ENCODE measurements at regions not wholly inside any gene's neighbourhood (a gene's known extent, or its start where the extent isn't known, plus 50 kb on each side); places are given as distances from the start of the nearest gene placed in this dataset.

DNA sequence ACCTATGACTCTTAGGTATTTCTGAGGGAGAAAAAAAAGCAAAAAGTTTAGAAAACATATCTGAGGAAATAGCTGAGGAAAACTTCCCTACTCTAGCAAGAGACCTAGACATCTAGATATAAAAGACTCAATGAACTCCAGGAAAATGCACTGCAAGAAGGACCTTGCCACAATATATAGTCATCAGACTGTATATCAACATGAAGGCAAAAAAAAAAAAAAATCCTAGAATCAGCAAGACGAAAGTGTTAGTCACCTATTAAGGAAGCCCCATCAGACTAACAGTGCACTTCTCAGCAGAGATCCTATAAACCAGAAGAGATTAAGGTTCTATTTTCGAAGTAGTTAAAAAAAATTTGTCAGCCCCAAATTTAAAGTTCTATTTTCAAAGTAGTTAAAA, 166.2 kb downstream of the TMEM38B start:
- Histone ChIP-seq H3K9me2 (ENCODE audit: insufficient read depth, low read length) (no peaks in the 10 kb centered on the region), H3K9me3 (ENCODE audit: low read length) (no peaks in the 10 kb centered on the region), H2AFZ (ENCODE audit: low read depth, low read length) (no peak overlapping the region), H3K4me2 (ENCODE audit: low read length) (no peak overlapping the region), H3F3A (ENCODE audit: insufficient read depth, low read length, poor library complexity, severe bottlenecking) (no peaks in the 10 kb centered on the region), H3K9ac (ENCODE audit: low read length) (no peak overlapping the region), H4K20me1 (ENCODE audit: insufficient read depth) (no peaks in the 10 kb centered on the region), H3K27ac (ENCODE audit: low read length) (no peak overlapping the region), H3K36me3 (ENCODE audit: insufficient read depth, low read length) (no peaks in the 10 kb centered on the region), H3K79me2 (replicated peaks; ENCODE audit: insufficient read depth, low read length) (no peaks in the 10 kb centered on the region), H3K27me3 (ENCODE audit: insufficient read depth, low read depth, low read length) (no peaks in the 10 kb centered on the region), H3K4me3 (ENCODE audit: low read length) (no peak overlapping the region)
- TF ChIP-seq MXI1 (conservative IDR thresholded peaks at IDR 0.05; ENCODE audit: poor library complexity, severe bottlenecking) (no peak), SMC3 (conservative IDR thresholded peaks at IDR 0.05; ENCODE audit: poor library complexity) (no peak), TAF1 (IDR thresholded peaks at IDR 0.05; ENCODE audit: low read depth) (no peak), POLR2AphosphoS5 (IDR thresholded peaks at IDR 0.05) (no peak), EP300 (conservative IDR thresholded peaks at IDR 0.05; ENCODE audit: poor library complexity, severe bottlenecking) (no peak), RAD21 (conservative IDR thresholded peaks at IDR 0.05) (no peak), EZH2 (IDR thresholded peaks at IDR 0.05; ENCODE audit: borderline replicate concordance, insufficient read depth, low read length, poor library complexity, severe bottlenecking) (no peak)
- TF ChIP-seq, protein P1, sequence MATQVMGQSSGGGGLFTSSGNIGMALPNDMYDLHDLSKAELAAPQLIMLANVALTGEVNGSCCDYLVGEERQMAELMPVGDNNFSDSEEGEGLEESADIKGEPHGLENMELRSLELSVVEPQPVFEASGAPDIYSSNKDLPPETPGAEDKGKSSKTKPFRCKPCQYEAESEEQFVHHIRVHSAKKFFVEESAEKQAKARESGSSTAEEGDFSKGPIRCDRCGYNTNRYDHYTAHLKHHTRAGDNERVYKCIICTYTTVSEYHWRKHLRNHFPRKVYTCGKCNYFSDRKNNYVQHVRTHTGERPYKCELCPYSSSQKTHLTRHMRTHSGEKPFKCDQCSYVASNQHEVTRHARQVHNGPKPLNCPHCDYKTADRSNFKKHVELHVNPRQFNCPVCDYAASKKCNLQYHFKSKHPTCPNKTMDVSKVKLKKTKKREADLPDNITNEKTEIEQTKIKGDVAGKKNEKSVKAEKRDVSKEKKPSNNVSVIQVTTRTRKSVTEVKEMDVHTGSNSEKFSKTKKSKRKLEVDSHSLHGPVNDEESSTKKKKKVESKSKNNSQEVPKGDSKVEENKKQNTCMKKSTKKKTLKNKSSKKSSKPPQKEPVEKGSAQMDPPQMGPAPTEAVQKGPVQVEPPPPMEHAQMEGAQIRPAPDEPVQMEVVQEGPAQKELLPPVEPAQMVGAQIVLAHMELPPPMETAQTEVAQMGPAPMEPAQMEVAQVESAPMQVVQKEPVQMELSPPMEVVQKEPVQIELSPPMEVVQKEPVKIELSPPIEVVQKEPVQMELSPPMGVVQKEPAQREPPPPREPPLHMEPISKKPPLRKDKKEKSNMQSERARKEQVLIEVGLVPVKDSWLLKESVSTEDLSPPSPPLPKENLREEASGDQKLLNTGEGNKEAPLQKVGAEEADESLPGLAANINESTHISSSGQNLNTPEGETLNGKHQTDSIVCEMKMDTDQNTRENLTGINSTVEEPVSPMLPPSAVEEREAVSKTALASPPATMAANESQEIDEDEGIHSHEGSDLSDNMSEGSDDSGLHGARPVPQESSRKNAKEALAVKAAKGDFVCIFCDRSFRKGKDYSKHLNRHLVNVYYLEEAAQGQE (IDR thresholded peaks at IDR 0.05; ENCODE audit: borderline replicate concordance), result no peak
- TF ChIP-seq, protein P2, sequence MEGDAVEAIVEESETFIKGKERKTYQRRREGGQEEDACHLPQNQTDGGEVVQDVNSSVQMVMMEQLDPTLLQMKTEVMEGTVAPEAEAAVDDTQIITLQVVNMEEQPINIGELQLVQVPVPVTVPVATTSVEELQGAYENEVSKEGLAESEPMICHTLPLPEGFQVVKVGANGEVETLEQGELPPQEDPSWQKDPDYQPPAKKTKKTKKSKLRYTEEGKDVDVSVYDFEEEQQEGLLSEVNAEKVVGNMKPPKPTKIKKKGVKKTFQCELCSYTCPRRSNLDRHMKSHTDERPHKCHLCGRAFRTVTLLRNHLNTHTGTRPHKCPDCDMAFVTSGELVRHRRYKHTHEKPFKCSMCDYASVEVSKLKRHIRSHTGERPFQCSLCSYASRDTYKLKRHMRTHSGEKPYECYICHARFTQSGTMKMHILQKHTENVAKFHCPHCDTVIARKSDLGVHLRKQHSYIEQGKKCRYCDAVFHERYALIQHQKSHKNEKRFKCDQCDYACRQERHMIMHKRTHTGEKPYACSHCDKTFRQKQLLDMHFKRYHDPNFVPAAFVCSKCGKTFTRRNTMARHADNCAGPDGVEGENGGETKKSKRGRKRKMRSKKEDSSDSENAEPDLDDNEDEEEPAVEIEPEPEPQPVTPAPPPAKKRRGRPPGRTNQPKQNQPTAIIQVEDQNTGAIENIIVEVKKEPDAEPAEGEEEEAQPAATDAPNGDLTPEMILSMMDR (IDR thresholded peaks at IDR 0.05; ENCODE audit: poor library complexity, severe bottlenecking), result no peak

DNA sequence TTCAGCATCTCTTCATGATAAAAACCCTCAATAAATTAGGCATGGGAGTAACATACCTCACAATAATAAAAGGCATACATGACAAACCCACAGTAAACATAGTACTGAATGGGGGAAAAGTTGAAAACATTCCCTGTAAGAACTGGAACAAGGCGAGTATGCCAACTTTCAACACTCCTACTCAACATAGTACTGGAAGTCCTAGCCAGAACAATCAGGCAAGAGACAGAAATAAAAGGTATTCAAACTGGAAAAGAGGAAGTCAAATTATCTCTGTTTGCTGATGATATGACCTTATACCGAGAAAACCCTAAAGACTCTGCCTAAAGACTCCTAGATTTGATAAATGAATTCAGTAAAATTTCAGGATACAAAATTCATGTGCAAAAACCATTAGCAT, 167.6 kb downstream of the TMEM38B start:
- H3K9me2 ChIP-seq (ENCODE audit: insufficient read depth, low read length), result no peaks in the 10 kb centered on the region
- no peaks in the 10 kb centered on the region for H3K9me3 ChIP-seq (ENCODE audit: low read length)
- H3K9ac ChIP-seq (ENCODE audit: low read length), result no peak overlapping the region
- H4K20me1 ChIP-seq (ENCODE audit: insufficient read depth), result no peaks in the 10 kb centered on the region
- H2AFZ ChIP-seq (ENCODE audit: low read depth, low read length), result no peak overlapping the region
- no peak overlapping the region for H3K4me2 ChIP-seq (ENCODE audit: low read length)
- H3K27ac ChIP-seq (ENCODE audit: low read length), result no peak overlapping the region
- no peaks in the 10 kb centered on the region for H3K27me3 ChIP-seq (ENCODE audit: insufficient read depth, low read depth, low read length)
- H3K79me2 ChIP-seq (replicated peaks; ENCODE audit: insufficient read depth, low read length), result no peaks in the 10 kb centered on the region
- no peaks in the 10 kb centered on the region for H3K36me3 ChIP-seq (ENCODE audit: insufficient read depth, low read length)
- H3F3A ChIP-seq (ENCODE audit: insufficient read depth, low read length, poor library complexity, severe bottlenecking), result no peaks in the 10 kb centered on the region
- H3K4me3 ChIP-seq (ENCODE audit: low read length), result no peak overlapping the region
- no peak for TF ChIP-seq TAF1 (IDR thresholded peaks at IDR 0.05; ENCODE audit: low read depth)
- no peak for TF ChIP-seq RAD21 (conservative IDR thresholded peaks at IDR 0.05)
- TF ChIP-seq, protein P1 (IDR thresholded peaks at IDR 0.05; ENCODE audit: borderline replicate concordance), result no peak
- no peak for TF ChIP-seq EZH2 (IDR thresholded peaks at IDR 0.05; ENCODE audit: borderline replicate concordance, insufficient read depth, low read length, poor library complexity, severe bottlenecking)
- no peak for TF ChIP-seq SMC3 (conservative IDR thresholded peaks at IDR 0.05; ENCODE audit: poor library complexity)
- no peak for TF ChIP-seq MXI1 (conservative IDR thresholded peaks at IDR 0.05; ENCODE audit: poor library complexity, severe bottlenecking)

Measured in neural cell (in vitro differentiated cells).